ENCODE measurements at regions not wholly inside any gene's neighbourhood (a gene's known extent, or its start where the extent isn't known, plus 50 kb on each side); places are given as distances from the start of the nearest gene placed in this dataset.

DNA sequence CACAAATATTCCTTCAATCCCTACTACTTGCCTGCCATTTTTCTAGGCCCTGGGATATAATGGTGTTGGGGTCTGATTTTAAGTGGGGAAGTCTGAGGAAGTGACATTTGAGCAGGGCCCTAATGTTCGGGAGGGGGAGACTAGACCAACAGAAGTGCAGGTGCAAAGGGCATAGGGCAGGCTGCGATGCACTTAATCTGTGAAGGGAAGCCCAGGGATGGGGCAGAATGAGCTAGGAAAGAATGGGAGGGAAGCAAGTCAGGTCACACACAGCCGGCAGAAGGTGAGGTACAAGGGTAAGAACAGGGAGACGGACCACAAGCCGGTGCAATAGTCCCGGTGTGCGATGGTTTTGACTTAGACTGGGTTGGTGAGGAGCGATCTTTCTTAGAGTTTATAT lies 146.8 kb downstream of the UNC5CL start:
- DNase-seq (ENCODE audit: low read depth) = no peak
- no peak overlapping the region for H3K4me3 ChIP-seq (ENCODE audit: control insufficient read depth, low read depth, low read length)
- TF ChIP-seq, protein P1, sequence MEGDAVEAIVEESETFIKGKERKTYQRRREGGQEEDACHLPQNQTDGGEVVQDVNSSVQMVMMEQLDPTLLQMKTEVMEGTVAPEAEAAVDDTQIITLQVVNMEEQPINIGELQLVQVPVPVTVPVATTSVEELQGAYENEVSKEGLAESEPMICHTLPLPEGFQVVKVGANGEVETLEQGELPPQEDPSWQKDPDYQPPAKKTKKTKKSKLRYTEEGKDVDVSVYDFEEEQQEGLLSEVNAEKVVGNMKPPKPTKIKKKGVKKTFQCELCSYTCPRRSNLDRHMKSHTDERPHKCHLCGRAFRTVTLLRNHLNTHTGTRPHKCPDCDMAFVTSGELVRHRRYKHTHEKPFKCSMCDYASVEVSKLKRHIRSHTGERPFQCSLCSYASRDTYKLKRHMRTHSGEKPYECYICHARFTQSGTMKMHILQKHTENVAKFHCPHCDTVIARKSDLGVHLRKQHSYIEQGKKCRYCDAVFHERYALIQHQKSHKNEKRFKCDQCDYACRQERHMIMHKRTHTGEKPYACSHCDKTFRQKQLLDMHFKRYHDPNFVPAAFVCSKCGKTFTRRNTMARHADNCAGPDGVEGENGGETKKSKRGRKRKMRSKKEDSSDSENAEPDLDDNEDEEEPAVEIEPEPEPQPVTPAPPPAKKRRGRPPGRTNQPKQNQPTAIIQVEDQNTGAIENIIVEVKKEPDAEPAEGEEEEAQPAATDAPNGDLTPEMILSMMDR (conservative IDR thresholded peaks at IDR 0.05; ENCODE audit: control insufficient read depth, insufficient read depth, low read depth, low read length) = no peak

DNA sequence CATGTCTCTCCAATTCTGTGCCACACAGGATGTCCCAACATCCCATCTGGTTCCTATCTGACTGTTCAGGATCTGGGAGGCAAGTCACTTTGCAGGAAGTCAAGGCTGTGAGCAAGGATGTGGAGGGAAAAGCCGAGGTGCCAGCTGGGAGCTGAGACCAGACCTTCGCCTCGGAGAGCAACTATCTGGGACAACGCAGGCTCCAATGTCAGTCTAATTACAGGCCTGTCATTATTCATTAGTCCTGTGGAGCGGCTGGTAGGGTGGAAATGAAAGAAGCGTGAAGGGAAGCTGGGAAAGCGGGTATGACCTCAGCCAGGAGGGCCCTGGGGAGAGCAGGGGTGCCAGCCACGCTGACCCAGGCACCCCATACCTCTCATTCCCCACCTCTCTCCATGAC lies 147.3 kb downstream of the UNC5CL start:
- TF ChIP-seq, protein P1 (conservative IDR thresholded peaks at IDR 0.05; ENCODE audit: control insufficient read depth, insufficient read depth, low read depth, low read length) = no peak
- DNase-seq (ENCODE audit: low read depth) = no peak
- H3K4me3 ChIP-seq (ENCODE audit: control insufficient read depth, low read depth, low read length) = no peak overlapping the region

DNA sequence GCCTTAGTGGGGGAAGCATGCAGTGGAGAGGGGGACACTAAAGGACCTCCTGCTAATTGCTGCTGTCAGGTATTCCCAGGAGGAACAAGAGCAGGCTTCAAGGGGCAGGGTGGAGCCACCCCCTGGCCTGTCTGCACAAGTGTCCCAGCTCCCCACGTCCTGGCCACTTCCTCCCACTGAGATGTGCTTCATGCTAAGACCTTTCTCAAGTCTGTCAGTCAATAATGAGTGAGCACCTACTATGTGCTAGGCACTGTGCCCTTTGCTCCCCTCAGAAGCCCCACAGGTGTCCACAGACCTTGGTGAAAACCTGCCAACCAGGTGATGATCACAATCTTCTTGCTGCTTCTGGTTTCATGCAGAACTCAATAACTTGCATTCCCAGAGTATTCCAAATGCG lies 147.9 kb downstream of the UNC5CL start:
- no peak for DNase-seq (ENCODE audit: low read depth)
- TF ChIP-seq, protein P1 (conservative IDR thresholded peaks at IDR 0.05; ENCODE audit: control insufficient read depth, insufficient read depth, low read depth, low read length) = no peak
- H3K4me3 ChIP-seq (ENCODE audit: control insufficient read depth, low read depth, low read length) = no peak overlapping the region

DNA sequence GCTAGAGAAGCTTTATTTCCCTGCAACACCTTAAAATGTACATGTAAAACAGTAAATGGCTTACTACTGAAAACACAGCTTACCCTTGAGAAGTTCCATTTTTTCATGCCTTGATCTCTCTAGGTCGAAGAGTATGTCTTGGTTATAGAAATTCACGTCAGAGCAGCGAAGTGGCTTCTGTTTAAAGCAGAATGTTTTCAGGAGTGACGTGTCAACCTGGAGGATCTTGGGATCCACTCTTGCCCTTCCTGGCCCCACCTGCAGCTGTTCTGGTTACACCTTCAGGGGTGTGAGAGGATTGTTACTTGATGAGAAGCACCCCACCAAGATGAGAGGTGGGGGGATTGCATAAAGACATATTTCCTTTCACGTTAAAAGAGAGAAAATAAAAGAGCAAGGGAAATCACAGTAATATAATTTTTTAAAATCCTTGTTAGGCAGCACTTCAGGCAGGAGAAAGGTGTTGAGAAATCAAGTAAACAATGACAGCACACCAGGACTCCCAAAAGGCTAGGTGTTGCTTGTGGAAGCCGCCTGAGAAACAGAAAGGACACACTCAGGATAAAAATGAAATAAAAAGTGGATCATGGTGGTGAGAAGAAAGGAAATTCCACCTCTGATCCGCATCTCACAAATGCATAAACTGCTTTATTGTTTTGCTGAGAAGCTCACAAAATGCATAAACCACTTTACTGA lies 149.7 kb downstream of the UNC5CL start:
- TF ChIP-seq, protein P1 (conservative IDR thresholded peaks at IDR 0.05; ENCODE audit: control insufficient read depth, insufficient read depth, low read depth, low read length) = no peak
- no peak for DNase-seq (ENCODE audit: low read depth)
- H3K4me3 ChIP-seq (ENCODE audit: control insufficient read depth, low read depth, low read length) = no peak overlapping the region

DNA sequence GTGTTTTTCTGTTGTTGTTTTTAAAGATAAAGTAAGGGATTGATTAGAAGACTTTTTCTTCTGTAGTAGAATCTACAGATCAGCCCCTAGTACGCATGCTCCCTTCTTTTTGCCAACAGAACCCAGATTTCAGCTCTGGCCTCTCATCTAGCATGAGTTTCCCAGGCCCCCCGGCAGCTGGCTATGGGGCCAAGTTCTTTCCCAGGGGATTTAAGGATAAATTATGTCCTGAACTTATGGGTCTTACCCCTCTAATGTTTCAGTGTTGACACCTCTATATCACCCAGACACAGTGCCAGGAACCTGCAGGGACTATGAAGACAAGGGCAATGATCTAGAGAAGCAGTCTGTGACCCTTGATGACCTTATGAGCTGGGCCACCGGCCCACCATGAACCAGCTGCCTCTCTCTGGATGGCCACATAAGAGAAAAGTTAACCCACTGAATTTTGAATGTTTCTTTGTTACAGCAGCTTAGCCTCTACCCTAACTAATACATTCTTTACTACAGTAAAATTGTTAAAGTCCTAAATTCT lies 150.5 kb downstream of the UNC5CL start:
- no peak overlapping the region for H3K4me3 ChIP-seq (ENCODE audit: control insufficient read depth, low read depth, low read length)
- TF ChIP-seq, protein P1 (conservative IDR thresholded peaks at IDR 0.05; ENCODE audit: control insufficient read depth, insufficient read depth, low read depth, low read length) = no peak
- DNase-seq (ENCODE audit: low read depth) = no peak

DNA sequence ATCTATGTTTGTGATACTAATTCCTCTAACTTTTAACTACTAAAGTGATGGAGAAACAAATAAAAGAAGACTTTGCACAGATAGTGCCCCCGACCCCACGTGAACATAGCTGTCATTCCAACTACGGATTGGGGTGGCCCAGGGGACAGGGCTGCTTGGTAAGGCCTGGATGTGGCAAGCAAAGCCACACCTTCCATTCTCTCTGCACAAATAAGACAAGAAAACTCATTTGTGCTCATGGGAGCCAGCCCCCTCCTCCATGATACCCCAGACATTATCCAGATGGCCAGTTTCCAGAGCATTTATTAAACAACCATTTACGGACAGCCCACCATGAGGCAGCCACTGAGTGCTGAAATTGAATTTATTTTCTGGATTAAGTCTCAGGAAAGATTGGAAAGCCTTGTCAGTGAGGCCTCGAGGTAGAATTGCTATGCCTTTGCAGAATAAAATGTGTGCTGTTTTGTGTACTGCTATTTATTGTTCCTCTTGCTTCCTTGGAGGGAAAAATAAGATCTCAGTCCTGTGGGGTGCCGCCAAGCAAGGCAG lies 151.2 kb downstream of the UNC5CL start:
- no peak for DNase-seq (ENCODE audit: low read depth)
- H3K4me3 ChIP-seq (ENCODE audit: control insufficient read depth, low read depth, low read length) = no peak overlapping the region
- TF ChIP-seq, protein P1 (conservative IDR thresholded peaks at IDR 0.05; ENCODE audit: control insufficient read depth, insufficient read depth, low read depth, low read length) = no peak

Data from fibroblast of mammary gland (primary cell).